IMR-90 (cell line): ENCODE measurements at regions not wholly inside any gene's neighbourhood (a gene's known extent, or its start where the extent isn't known, plus 50 kb on each side); places are given as distances from the start of the nearest gene placed in this dataset.

Source experiments
- ATAC-seq: fragments of 200-7000 bp; cut with Tn5 transposase; 2 replicates; pipeline ENCODE4 v1.9.1; 2020; ENCODE audit warnings: low read depth, mild to moderate bottlenecking, moderate library complexity
- BruUV-seq: library from RNA; stranded (reverse); fragments of 400-500 nt; replicated peaks from 2 replicates; lab custom pipeline; 2021; lab: Mats Ljungman, UMichigan
- CTCF ChIA-PET: fragments of 300-600 bp; formaldehyde crosslinking; extraction: SDS; loops from one replicate; lab custom pipeline; 2021; ENCODE audit warnings: antibody characterized with exemption; lab: Yijun Ruan, JAX
- POLR2A ChIA-PET: fragments of 300-600 bp; sonication (Branson Sonifier 250); formaldehyde crosslinking; loops from one replicate; lab custom pipeline; 2022; ENCODE audit warnings: antibody characterized with exemption; ENCODE audit not compliant: unreplicated experiment; lab: Charles Lee
- DNase-seq: peaks from one replicate; pipeline ENCODE4 v3.0.0; 2013
- H2AFZ ChIP-seq: replicated peaks from 2 replicates; pipeline ENCODE3; 2013; ENCODE audit warnings: low read length, mild to moderate bottlenecking; ENCODE audit not compliant: poor library complexity
- H2AK5ac ChIP-seq: 2 replicates; pipeline ENCODE4 v1.6.1; 2013; ENCODE audit warnings: low read depth, low read length, inconsistent platforms
- H2AK9ac ChIP-seq: replicated peaks from 2 replicates; pipeline ENCODE3; 2013; ENCODE audit warnings: mild to moderate bottlenecking, low read depth, low read length, moderate library complexity; ENCODE audit not compliant: poor library complexity
- H2BK120ac ChIP-seq: 2 replicates; pipeline ENCODE4 v1.6.1; 2013; ENCODE audit warnings: low read depth, low read length, inconsistent platforms
- H2BK15ac ChIP-seq: 3 replicates; pipeline ENCODE4 v1.6.1; 2013; ENCODE audit warnings: low read depth, low read length, inconsistent platforms
- H2BK20ac ChIP-seq: 2 replicates; pipeline ENCODE4 v1.6.1; 2013; ENCODE audit warnings: low read depth, mild to moderate bottlenecking, inconsistent platforms, low read length, moderate library complexity
- H2BK5ac ChIP-seq: 2 replicates; pipeline ENCODE4 v1.6.1; 2013; ENCODE audit warnings: mild to moderate bottlenecking, low read depth, low read length, inconsistent platforms; ENCODE audit not compliant: poor library complexity, severe bottlenecking
- H3K14ac ChIP-seq: replicated peaks from 2 replicates; pipeline ENCODE4 v1.6.1; 2013; ENCODE audit warnings: low read depth, low read length, inconsistent platforms
- H3K18ac ChIP-seq: 2 replicates; pipeline ENCODE4 v1.6.1; 2013; ENCODE audit warnings: low read depth, low read length, control low read depth
- H3K23ac ChIP-seq: 2 replicates; pipeline ENCODE4 v1.6.1; 2013; ENCODE audit warnings: low read depth, low read length, inconsistent platforms
- H3K27ac ChIP-seq: 2 replicates; pipeline ENCODE4 v1.5.1; 2013; ENCODE audit warnings: mild to moderate bottlenecking, control low read depth, low read length; ENCODE audit not compliant: insufficient read depth
- H3K27me3 ChIP-seq: 2 replicates; pipeline ENCODE4 v1.6.1; 2013; ENCODE audit warnings: low read length; ENCODE audit not compliant: control insufficient read depth, insufficient read depth
- H3K36me3 ChIP-seq: 2 replicates; pipeline ENCODE4 v1.6.1; 2013; ENCODE audit warnings: low read length, mixed read lengths; ENCODE audit not compliant: control insufficient read depth, insufficient read depth
- H3K4ac ChIP-seq: 2 replicates; pipeline ENCODE4 v1.6.1; 2013; ENCODE audit warnings: low read depth, low read length, inconsistent platforms
- H3K4me1 ChIP-seq: 2 replicates; pipeline ENCODE4 v1.6.1; 2013; ENCODE audit warnings: low read length, mixed read lengths; ENCODE audit not compliant: control insufficient read depth, insufficient read depth
- H3K4me2 ChIP-seq: 2 replicates; pipeline ENCODE4 v1.6.1; 2013; ENCODE audit warnings: low read depth, mild to moderate bottlenecking, control low read depth, low read length, moderate library complexity
- H3K4me3 ChIP-seq: 2 replicates; pipeline ENCODE4 v1.5.1; 2013; ENCODE audit warnings: low read depth, mild to moderate bottlenecking, control low read depth, low read length, moderate library complexity; ENCODE audit not compliant: insufficient read depth
- H3K56ac ChIP-seq: 2 replicates; pipeline ENCODE4 v1.6.1; 2013; ENCODE audit warnings: low read length, inconsistent platforms; ENCODE audit not compliant: insufficient read depth; ENCODE audit errors: extremely low read depth
- H3K79me1 ChIP-seq, 2 experiments: 2 replicates each; pipeline ENCODE4 v1.6.1; 2013; ENCODE audit warnings: low read length in 2 of 2, inconsistent platforms in 1 of 2, low read depth in 1 of 2
- H3K9ac ChIP-seq: 2 replicates; pipeline ENCODE4 v1.6.1; 2013; ENCODE audit warnings: low read depth, low read length, control low read depth
- H3K9me1 ChIP-seq: 2 replicates; pipeline ENCODE4 v1.6.1; 2013; ENCODE audit warnings: low read length, inconsistent platforms; ENCODE audit not compliant: insufficient read depth
- H3K9me3 ChIP-seq: 2 replicates; pipeline ENCODE4 v1.6.1; 2013; ENCODE audit warnings: low read length; ENCODE audit not compliant: control insufficient read depth, insufficient read depth
- H4K20me1 ChIP-seq: 2 replicates; pipeline ENCODE4 v1.6.1; 2013; ENCODE audit warnings: low read length, inconsistent platforms; ENCODE audit not compliant: insufficient read depth
- H4K5ac ChIP-seq: 2 replicates; pipeline ENCODE4 v1.6.1; 2013; ENCODE audit warnings: mild to moderate bottlenecking, low read depth, low read length, control low read depth
- H4K8ac ChIP-seq, 2 experiments: 2 replicates each; pipeline ENCODE4 v1.6.1; 2013; ENCODE audit warnings: low read depth in 2 of 2, low read length in 2 of 2, control low read depth in 1 of 2, inconsistent platforms in 1 of 2
- H4K91ac ChIP-seq: 2 replicates; pipeline ENCODE4 v1.6.1; 2013; ENCODE audit warnings: low read depth, low read length, inconsistent platforms; ENCODE audit not compliant: insufficient read depth
- BHLHE40 ChIP-seq: fragments of 150-350 bp; IDR thresholded peaks from 2 replicates; pipeline ENCODE4 v1.6.1; 2016; ENCODE audit warnings: mild to moderate bottlenecking, low read depth, low read length
- CEBPB ChIP-seq: IDR thresholded peaks from 2 replicates; pipeline ENCODE4 v1.6.1; 2012; ENCODE audit warnings: low read depth, low read length, improper control_type of control experiment
- CTCF ChIP-seq: conservative IDR thresholded peaks from 2 replicates; pipeline ENCODE4 v1.5.1; 2012; ENCODE audit warnings: mild to moderate bottlenecking, low read depth, low read length, improper control_type of control experiment
- ELK1 ChIP-seq: fragments of 150-350 bp; IDR thresholded peaks from 2 replicates; pipeline ENCODE4 v1.6.1; 2016; ENCODE audit warnings: low read depth, mild to moderate bottlenecking, low read length, moderate library complexity, borderline replicate concordance
- FOS ChIP-seq: fragments of 150-350 bp; IDR thresholded peaks from 2 replicates; pipeline ENCODE4 v1.6.1; 2016; ENCODE audit warnings: low read depth, low read length
- MAFK ChIP-seq: IDR thresholded peaks from 2 replicates; pipeline ENCODE4 v1.6.1; 2012; ENCODE audit warnings: low read depth, low read length, improper control_type of control experiment
- NFE2L2 ChIP-seq: fragments of 150-350 bp; IDR thresholded peaks from 2 replicates; pipeline ENCODE4 v1.6.1; 2016; ENCODE audit warnings: low read depth, mild to moderate bottlenecking, low read length
- RCOR1 ChIP-seq: IDR thresholded peaks from 2 replicates; pipeline ENCODE4 v1.6.1; 2012; ENCODE audit warnings: mild to moderate bottlenecking, low read length, improper control_type of control experiment; ENCODE audit not compliant: insufficient replicate concordance
- SMC3 ChIP-seq: fragments of 150-350 bp; IDR thresholded peaks from 2 replicates; pipeline ENCODE4 v1.6.1; 2016; ENCODE audit warnings: low read depth, mild to moderate bottlenecking, antibody characterized with exemption, low read length, moderate library complexity
- WGBS, 2 experiments: methylation state at CpG; one replicate each; pipeline versions ENCODE4 v1.1.5 to v1.1.7; 2013; ENCODE audit warnings: missing lambda C conversion rate in 2 of 2; ENCODE audit not compliant: insufficient read length in 1 of 2; ENCODE audit errors: extremely low coverage in 2 of 2; 5-methylcytosine and 5-hydroxymethylcytosine counted together
- dilution Hi-C: fragments of 300-500 bp; cut with HindIII; formaldehyde crosslinking; loops from one replicate; pipeline ENCODE4 v1.14.3; 2018; ENCODE audit warnings: low sequenced_read_pairs; ENCODE audit not compliant: unreplicated experiment
- in situ Hi-C: fragments of 300-500 bp; cut with MboI; formaldehyde crosslinking; loops from 3 replicates; pipeline ENCODE4 v1.14.3; 2019; ENCODE audit warnings: low sequenced_read_pairs, inconsistent platforms, mixed read lengths
- intact Hi-C: fragments of 100-400 bp; cut with micrococcal nuclease; formaldehyde crosslinking; loops from 2 replicates; pipeline ENCODE4 v1.10.0; 2022

GRCh38 chr12:105765053-105766014, 373.4 kb downstream of the NUAK1 start:
- Histone ChIP-seq H2AK5ac (no peak overlapping the region), H3K9ac (no peak overlapping the region), H2BK120ac (no peak overlapping the region), H3K79me1 (no peaks in the 10 kb centered on the region), H3K23ac (no peak overlapping the region), H3K4me1 (no peaks in the 10 kb centered on the region), H3K56ac (no peak overlapping the region), H3K4me2 (no peak overlapping the region), H3K9me1 (no peaks in the 10 kb centered on the region), H4K5ac (no peak overlapping the region), H3K27ac (no peak overlapping the region), H3K27me3 (peaks cover 6% of the 10 kb centered on the region), H3K4me3 (no peak overlapping the region), H2BK15ac (no peak overlapping the region), H2BK5ac (no peak overlapping the region), H3K36me3 (no peaks in the 10 kb centered on the region), H3K18ac (no peak overlapping the region), H4K20me1 (no peaks in the 10 kb centered on the region), H2AFZ (no peak overlapping the region), H2AK9ac (no peak overlapping the region), H4K91ac (no peak overlapping the region), H4K8ac (no peak overlapping the region), H3K9me3 (no peaks in the 10 kb centered on the region), H3K14ac (no peak overlapping the region), H3K4ac (no peak overlapping the region), H2BK20ac (no peak overlapping the region)
- no CpG with 5 or more reads among the region's 6 CpGs for WGBS, 2 experiments
- in situ Hi-C loops, result no loop called here
- TF ChIP-seq CTCF (no peak), FOS (no peak), BHLHE40 (no peak), RCOR1 (no peak), MAFK (no peak), NFE2L2 (no peak), ELK1 (no peak), SMC3 (no peak), CEBPB (no peak)
- no peak for DNase-seq
- CTCF ChIA-PET, result interaction anchor here (1.1 kb wide), 1 partner anchor 9 kb away, joined by 4 read pairs; no protein-coding TSS in a partner anchor
- no TSS peak for BruUV-seq
- no peak for ATAC-seq
- POLR2A ChIA-PET, result no interaction called here
- dilution Hi-C loops, result no loop called here
- intact Hi-C loops, result no loop called here
